ENCODE measurements at regions not wholly inside any gene's neighbourhood (a gene's known extent, or its start where the extent isn't known, plus 50 kb on each side); places are given as distances from the start of the nearest gene placed in this dataset.

DNA sequence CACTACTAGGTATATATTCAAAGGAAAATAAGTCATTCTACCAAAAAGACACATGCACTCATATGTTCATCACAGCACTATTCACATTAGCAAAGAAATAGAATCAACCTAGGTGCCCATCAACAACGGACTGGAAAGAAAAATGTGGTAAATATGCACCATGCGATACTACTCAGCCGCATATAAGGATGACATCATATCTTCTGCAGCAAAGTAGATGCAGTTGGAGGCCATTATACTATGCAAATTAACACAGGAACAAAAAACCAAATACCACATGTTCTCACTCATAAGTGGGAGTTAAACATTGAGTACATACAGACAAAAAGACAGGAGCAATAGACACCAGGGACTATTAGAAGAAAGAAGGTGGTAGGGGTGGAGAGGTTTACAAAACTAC, 412.1 kb upstream of the CWC22 start:
- ATAC-seq: no peak
- TF ChIP-seq POLR2AphosphoS5 (IDR thresholded peaks at IDR 0.05; ENCODE audit: low read depth, low read length): no peak
- TF ChIP-seq, protein P1, sequence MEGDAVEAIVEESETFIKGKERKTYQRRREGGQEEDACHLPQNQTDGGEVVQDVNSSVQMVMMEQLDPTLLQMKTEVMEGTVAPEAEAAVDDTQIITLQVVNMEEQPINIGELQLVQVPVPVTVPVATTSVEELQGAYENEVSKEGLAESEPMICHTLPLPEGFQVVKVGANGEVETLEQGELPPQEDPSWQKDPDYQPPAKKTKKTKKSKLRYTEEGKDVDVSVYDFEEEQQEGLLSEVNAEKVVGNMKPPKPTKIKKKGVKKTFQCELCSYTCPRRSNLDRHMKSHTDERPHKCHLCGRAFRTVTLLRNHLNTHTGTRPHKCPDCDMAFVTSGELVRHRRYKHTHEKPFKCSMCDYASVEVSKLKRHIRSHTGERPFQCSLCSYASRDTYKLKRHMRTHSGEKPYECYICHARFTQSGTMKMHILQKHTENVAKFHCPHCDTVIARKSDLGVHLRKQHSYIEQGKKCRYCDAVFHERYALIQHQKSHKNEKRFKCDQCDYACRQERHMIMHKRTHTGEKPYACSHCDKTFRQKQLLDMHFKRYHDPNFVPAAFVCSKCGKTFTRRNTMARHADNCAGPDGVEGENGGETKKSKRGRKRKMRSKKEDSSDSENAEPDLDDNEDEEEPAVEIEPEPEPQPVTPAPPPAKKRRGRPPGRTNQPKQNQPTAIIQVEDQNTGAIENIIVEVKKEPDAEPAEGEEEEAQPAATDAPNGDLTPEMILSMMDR (IDR thresholded peaks at IDR 0.05): no peak
- no peak for TF ChIP-seq TCF7L2 (IDR thresholded peaks at IDR 0.05; ENCODE audit: low read depth, low read length)
- no peak for TF ChIP-seq SIN3A (IDR thresholded peaks at IDR 0.05; ENCODE audit: borderline replicate concordance, insufficient read depth, low read depth, low read length)
- TF ChIP-seq, protein P2, sequence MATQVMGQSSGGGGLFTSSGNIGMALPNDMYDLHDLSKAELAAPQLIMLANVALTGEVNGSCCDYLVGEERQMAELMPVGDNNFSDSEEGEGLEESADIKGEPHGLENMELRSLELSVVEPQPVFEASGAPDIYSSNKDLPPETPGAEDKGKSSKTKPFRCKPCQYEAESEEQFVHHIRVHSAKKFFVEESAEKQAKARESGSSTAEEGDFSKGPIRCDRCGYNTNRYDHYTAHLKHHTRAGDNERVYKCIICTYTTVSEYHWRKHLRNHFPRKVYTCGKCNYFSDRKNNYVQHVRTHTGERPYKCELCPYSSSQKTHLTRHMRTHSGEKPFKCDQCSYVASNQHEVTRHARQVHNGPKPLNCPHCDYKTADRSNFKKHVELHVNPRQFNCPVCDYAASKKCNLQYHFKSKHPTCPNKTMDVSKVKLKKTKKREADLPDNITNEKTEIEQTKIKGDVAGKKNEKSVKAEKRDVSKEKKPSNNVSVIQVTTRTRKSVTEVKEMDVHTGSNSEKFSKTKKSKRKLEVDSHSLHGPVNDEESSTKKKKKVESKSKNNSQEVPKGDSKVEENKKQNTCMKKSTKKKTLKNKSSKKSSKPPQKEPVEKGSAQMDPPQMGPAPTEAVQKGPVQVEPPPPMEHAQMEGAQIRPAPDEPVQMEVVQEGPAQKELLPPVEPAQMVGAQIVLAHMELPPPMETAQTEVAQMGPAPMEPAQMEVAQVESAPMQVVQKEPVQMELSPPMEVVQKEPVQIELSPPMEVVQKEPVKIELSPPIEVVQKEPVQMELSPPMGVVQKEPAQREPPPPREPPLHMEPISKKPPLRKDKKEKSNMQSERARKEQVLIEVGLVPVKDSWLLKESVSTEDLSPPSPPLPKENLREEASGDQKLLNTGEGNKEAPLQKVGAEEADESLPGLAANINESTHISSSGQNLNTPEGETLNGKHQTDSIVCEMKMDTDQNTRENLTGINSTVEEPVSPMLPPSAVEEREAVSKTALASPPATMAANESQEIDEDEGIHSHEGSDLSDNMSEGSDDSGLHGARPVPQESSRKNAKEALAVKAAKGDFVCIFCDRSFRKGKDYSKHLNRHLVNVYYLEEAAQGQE (IDR thresholded peaks at IDR 0.05; ENCODE audit: insufficient read depth in 1 of 2, low read depth in 2 of 2, low read length in 1 of 2): no peak
- H3K9me3 ChIP-seq (ENCODE audit: control insufficient read depth, insufficient read depth, low read depth, low read length): no peaks in the 10 kb centered on the region
- in situ Hi-C loops (cut with HindIII; ENCODE audit: low pct_unique_long_range_greater_than_20kb, low sequenced_read_pairs): no loop called here
- no peaks in the 10 kb centered on the region for H3K4me1 ChIP-seq (ENCODE audit: control insufficient read depth, insufficient read depth, low read length)
- H3K36me3 ChIP-seq (ENCODE audit: control insufficient read depth, insufficient read depth, low read length): no peaks in the 10 kb centered on the region
- BruUV-seq (replicated peaks): no TSS peak
- H3K4me3 ChIP-seq (ENCODE audit: low read depth in 2 of 2, low read length in 2 of 2): no peak overlapping the region
- no peaks in the 10 kb centered on the region for H3K27me3 ChIP-seq (ENCODE audit: control insufficient read depth, insufficient read depth, low read length)
- intact Hi-C loops (cut with micrococcal nuclease; ENCODE audit: unreplicated experiment): no loop called here
- CTCF ChIA-PET: no interaction called here
- POLR2A ChIA-PET: no interaction called here
- DNase-seq (ENCODE audit: low read depth, low spot score): no peak
- H3K27ac ChIP-seq (ENCODE audit: low read length): no peak overlapping the region

DNA sequence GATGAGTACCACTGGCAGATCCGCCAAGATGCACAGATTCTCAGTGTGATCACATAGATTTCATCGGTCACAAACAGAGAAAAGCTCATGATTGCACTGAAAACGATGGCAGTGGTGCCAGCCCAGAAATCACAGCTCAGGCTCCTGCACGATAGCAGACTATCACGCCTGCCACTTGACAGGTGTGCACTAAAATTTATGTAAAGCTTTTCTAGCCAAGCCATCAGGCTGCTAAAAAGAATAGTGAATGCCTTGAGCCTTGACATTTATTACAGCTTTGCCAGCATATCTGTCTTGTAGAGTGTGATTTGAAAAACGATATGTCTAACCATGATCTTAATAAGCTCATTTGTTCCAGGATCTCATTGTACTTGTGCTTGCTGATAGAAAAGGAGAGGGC, 409.5 kb upstream of the CWC22 start:
- POLR2A ChIA-PET: no interaction called here
- ATAC-seq (no peak), DNase-seq (ENCODE audit: low read depth, low spot score) (no peak)
- no peaks in the 10 kb centered on the region for H3K27me3 ChIP-seq (ENCODE audit: control insufficient read depth, insufficient read depth, low read length)
- TF ChIP-seq, protein P2 (IDR thresholded peaks at IDR 0.05; ENCODE audit: insufficient read depth in 1 of 2, low read depth in 2 of 2, low read length in 1 of 2): no peak
- TF ChIP-seq, protein P1 (IDR thresholded peaks at IDR 0.05): no peak
- TF ChIP-seq SIN3A (IDR thresholded peaks at IDR 0.05; ENCODE audit: borderline replicate concordance, insufficient read depth, low read depth, low read length): no peak
- no peak for TF ChIP-seq TCF7L2 (IDR thresholded peaks at IDR 0.05; ENCODE audit: low read depth, low read length)
- TF ChIP-seq POLR2AphosphoS5 (IDR thresholded peaks at IDR 0.05; ENCODE audit: low read depth, low read length): no peak
- no TSS peak for BruUV-seq (replicated peaks)
- H3K36me3 ChIP-seq (ENCODE audit: control insufficient read depth, insufficient read depth, low read length): no peaks in the 10 kb centered on the region
- H3K27ac ChIP-seq (ENCODE audit: low read length): no peak overlapping the region
- intact Hi-C loops (cut with micrococcal nuclease; ENCODE audit: unreplicated experiment) (no loop called here), in situ Hi-C loops (cut with HindIII; ENCODE audit: low pct_unique_long_range_greater_than_20kb, low sequenced_read_pairs) (no loop called here)
- H3K4me3 ChIP-seq (ENCODE audit: low read depth in 2 of 2, low read length in 2 of 2): no peak overlapping the region
- CTCF ChIA-PET: no interaction called here
- H3K9me3 ChIP-seq (ENCODE audit: control insufficient read depth, insufficient read depth, low read depth, low read length): no peaks in the 10 kb centered on the region
- no peaks in the 10 kb centered on the region for H3K4me1 ChIP-seq (ENCODE audit: control insufficient read depth, insufficient read depth, low read length)
